BE2C (cell line): ENCODE measurements at regions not wholly inside any gene's neighbourhood (a gene's known extent, or its start where the extent isn't known, plus 50 kb on each side); places are given as distances from the start of the nearest gene placed in this dataset.
"Not testable (repeated sequence)": the region's sequence is repeated elsewhere in the genome, so short reads cannot be mapped to it uniquely, and the experiment has no call there.

Experiments
- DNase-seq: peaks from one replicate; pipeline ENCODE4 v3.0.0-alpha.2; 2020
- H3K27me3 ChIP-seq: fragments of 250-450 bp; sonication (Bioruptor Pico); 2 replicates; pipeline ENCODE4 v1.5.1; 2020; ENCODE audit warnings: mild to moderate bottlenecking
- H3K36me3 ChIP-seq: fragments of 250-450 bp; sonication (Bioruptor Pico); 2 replicates; pipeline ENCODE4 v1.5.1; 2020; ENCODE audit warnings: mild to moderate bottlenecking
- H3K4me1 ChIP-seq: fragments of 250-450 bp; sonication (Bioruptor Pico); 2 replicates; pipeline ENCODE4 v1.5.1; 2020
- H3K4me3 ChIP-seq: 2 replicates; pipeline ENCODE4 v1.5.1; 2011; ENCODE audit warnings: low read depth, low read length
- H3K9me3 ChIP-seq: fragments of 250-450 bp; sonication (Bioruptor Pico); 2 replicates; pipeline ENCODE4 v1.5.1; 2020
- TF ChIP-seq, protein P1 (sequence below): IDR thresholded peaks from 2 replicates; pipeline ENCODE4 v1.5.1; 2012; ENCODE audit warnings: mild to moderate bottlenecking, low read depth, low read length

DNA sequence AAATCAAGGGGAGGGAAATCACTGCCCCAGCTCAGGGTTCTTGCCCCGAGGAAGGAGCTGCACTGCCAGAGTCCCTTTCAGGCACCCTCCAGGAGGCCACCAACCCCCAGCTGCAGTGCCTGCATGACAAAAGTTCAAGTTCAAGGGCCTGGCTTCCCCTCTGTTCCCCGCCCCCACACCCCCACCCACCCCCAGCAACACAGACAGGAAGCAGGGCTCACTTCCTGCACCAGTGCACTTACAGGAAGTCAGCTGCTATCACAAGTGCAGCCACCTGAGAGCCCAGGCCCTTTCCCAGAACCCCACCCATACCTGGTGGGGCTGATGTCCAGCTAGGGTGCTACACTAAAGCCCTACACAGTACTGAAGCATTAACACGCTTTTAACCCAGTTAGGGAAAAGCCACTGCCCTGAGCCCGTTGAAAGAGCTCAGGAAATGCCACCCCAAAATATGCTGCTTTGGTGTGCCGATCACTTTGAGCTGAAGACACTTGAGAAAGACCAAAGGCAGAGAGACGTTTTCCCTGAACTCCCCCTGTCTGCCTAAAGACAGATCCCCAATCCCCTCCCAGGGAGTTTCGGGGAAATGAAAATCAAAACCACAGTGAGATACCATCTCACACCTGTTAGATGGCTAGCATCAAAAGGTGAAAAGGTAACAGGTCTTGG lies 109.9 kb upstream of the CAB39 start:
- Histone ChIP-seq H3K9me3 (no peaks in the 10 kb centered on the region), H3K4me1 (no peaks in the 10 kb centered on the region), H3K27me3 (no peaks in the 10 kb centered on the region), H3K36me3 (no peaks in the 10 kb centered on the region), H3K4me3 (no peak overlapping the region)
- TF ChIP-seq, protein P1, sequence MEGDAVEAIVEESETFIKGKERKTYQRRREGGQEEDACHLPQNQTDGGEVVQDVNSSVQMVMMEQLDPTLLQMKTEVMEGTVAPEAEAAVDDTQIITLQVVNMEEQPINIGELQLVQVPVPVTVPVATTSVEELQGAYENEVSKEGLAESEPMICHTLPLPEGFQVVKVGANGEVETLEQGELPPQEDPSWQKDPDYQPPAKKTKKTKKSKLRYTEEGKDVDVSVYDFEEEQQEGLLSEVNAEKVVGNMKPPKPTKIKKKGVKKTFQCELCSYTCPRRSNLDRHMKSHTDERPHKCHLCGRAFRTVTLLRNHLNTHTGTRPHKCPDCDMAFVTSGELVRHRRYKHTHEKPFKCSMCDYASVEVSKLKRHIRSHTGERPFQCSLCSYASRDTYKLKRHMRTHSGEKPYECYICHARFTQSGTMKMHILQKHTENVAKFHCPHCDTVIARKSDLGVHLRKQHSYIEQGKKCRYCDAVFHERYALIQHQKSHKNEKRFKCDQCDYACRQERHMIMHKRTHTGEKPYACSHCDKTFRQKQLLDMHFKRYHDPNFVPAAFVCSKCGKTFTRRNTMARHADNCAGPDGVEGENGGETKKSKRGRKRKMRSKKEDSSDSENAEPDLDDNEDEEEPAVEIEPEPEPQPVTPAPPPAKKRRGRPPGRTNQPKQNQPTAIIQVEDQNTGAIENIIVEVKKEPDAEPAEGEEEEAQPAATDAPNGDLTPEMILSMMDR: no peak
- DNase-seq: no peak

DNA sequence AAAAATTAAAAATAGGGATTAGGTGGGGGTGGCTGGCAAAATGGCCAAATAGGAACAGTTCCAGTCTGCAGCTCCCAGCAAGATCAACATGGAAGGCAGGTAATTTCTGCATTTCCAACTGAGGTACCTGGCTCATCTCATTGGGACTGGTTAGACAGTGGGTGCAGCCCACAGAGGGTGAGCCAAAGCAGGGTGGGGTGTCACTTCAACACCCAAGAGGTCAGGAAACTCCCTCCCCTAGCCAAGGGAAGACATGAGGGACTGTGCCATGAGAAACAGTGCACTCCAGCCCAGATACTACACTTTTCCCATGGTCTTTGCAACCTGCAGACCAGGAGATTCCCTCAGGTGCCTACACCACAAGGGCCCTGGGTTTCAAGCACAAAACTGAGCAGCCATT lies 109.3 kb upstream of the CAB39 start:
- H3K9me3 ChIP-seq, H3K4me3 ChIP-seq, DNase-seq, H3K27me3 ChIP-seq, H3K36me3 ChIP-seq, H3K4me1 ChIP-seq: not testable (repeated sequence)

DNA sequence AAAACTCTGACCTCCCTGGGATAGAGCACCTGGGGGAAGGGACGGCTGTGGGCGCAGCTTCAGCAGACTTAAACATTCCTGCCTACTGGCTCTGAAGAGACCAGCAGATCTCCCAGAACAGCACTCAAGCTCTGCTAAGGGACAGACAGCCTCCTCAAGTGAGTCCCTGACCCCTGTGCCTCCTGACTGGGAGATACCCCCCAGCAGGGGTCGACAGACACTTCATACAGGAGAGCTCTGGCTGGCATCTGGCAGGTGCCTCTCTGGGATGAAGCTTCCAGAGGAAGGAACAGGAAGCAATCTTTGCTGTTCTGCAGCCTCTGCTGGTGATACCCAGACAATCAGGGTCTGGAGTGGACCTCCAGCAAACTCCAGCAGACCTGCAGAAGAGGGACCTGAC lies 108.5 kb upstream of the CAB39 start:
- DNase-seq, H3K4me1 ChIP-seq, H3K36me3 ChIP-seq, H3K4me3 ChIP-seq, H3K9me3 ChIP-seq, H3K27me3 ChIP-seq: not testable (repeated sequence)

DNA sequence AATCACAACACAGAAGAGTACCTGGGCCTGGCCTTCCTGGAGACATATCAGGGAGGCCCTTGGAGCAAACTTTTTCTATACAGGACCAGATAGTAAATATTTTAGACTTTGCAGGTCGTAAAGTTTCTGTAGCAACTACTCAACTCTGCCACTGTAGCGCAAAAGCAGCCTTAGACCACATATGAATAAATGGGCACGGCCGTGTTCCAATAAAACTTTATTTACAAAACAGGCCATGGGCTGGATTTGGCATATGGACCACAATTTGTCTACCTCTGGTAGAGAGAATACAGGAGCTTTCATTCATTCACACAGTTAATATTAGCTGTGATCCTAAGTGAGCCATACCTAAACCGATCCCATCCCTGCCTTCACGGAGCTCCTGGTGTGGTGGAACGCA lies 98.6 kb upstream of the CAB39 start:
- no peaks in the 10 kb centered on the region for H3K9me3 ChIP-seq
- no peak for DNase-seq
- no peaks in the 10 kb centered on the region for H3K4me1 ChIP-seq
- no peaks in the 10 kb centered on the region for H3K36me3 ChIP-seq
- H3K4me3 ChIP-seq: no peak overlapping the region
- no peaks in the 10 kb centered on the region for H3K27me3 ChIP-seq
- TF ChIP-seq, protein P1: no peak

DNA sequence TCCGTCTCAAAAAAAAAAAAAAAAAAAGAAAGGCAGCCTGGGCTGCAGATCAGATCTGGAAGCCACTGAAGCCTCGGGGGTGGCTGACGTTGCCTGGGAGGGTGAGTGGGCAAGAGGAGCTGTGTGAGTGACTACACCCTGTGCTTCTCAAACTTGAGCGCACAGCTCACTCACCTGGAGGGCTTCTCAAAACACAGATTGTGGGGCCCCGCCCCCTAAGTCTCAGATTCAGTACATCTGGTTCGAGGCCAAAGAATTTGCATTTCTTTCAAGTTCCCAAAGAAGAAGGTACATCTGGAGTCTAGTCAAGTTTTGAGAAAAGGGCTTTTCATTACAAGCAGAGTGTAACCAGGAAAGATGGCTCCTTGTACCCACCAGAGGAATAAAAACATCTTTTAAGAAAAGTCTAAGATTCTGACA lies 97.7 kb upstream of the CAB39 start:
- no peak for DNase-seq
- Histone ChIP-seq H3K27me3 (no peaks in the 10 kb centered on the region), H3K4me3 (no peak overlapping the region), H3K4me1 (no peaks in the 10 kb centered on the region), H3K9me3 (no peaks in the 10 kb centered on the region), H3K36me3 (no peaks in the 10 kb centered on the region)
- TF ChIP-seq, protein P1: no peak

DNA sequence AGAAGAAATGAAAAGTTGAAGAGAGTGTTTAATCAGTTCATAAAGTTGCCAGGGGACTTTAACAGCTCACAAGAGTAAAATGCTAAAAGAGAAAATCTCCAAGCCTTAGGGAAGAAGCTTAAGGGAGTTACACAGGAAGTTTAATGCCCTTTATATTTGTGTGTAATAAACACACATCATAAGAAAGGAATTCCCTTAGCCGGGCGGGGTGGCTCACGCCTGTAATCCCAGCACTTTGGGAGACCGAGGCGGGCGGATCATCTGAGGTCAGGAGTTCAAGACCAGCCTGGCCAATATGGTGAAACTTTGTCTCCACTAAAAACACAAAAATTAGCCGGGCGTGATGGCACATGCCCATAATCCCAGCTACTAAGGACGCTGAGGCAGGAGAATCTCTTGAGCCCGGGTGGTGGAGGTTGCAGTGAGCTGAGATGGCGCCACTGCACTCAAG lies 95.4 kb upstream of the CAB39 start:
- H3K4me3 ChIP-seq, H3K36me3 ChIP-seq, DNase-seq, H3K9me3 ChIP-seq, H3K4me1 ChIP-seq, H3K27me3 ChIP-seq: not testable (repeated sequence)

DNA sequence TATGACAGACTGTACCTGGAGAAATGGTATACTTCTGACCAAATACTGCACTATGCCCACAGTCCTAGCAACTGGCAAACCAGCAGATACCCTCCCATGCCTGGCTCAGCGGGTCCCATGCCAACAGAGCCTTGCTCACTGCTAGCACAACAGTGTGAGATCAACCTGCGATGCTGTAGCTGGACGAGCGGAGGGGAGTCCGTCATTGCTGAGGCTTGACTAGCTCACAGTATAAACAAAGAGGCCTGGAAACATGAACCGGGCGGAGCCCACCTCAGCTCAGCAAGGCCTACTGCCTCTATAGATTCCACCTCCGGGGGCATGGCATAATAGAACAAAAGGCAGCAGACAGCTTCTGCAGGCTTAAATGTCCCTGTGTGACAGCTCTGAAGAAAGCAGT lies 93.2 kb upstream of the CAB39 start:
- Histone ChIP-seq H3K4me1 (no peaks in the 10 kb centered on the region), H3K36me3 (no peaks in the 10 kb centered on the region), H3K4me3 (no peak overlapping the region), H3K27me3 (no peaks in the 10 kb centered on the region), H3K9me3 (no peaks in the 10 kb centered on the region)
- DNase-seq: no peak
- TF ChIP-seq, protein P1: no peak

DNA sequence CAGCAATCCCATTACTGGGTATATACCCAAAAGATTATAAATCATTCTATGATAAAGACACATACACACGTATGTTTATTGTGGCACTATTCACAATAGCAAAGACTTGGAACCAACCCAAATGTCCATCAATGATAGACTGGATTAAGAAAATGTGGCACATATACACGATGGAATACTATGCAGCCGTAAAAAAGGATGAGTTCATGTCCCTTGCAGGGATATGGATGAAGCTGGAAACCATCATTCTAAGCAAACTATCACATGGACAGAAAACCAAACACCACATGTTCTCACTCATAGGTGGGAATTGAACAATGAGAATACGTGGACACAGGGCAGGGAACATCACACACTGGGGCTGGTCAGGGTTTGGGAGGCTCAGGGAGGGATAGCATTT lies 87.4 kb upstream of the CAB39 start:
- DNase-seq, H3K4me1 ChIP-seq, H3K36me3 ChIP-seq, H3K4me3 ChIP-seq, H3K9me3 ChIP-seq, H3K27me3 ChIP-seq: not testable (repeated sequence)

DNA sequence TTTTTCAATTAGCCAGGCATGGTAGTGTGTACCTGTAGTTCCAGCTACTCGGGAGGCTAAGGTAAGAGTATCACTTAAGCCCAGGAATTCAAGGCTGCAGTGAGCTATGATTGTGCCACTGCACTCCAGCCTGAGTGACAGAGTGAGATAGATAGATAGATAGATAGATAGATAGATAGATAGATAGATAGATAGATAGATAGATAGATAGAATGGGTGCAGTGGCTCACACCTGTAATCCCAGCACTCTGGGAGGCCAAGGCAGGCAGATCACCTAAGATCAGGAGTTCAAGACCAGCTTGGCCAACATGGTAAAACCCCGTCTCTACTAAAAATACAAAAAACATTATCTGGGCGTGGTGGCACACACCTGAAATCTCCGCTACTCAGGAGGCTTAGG lies 85.6 kb upstream of the CAB39 start:
- not testable (repeated sequence) for H3K9me3 ChIP-seq, DNase-seq, H3K4me1 ChIP-seq, H3K36me3 ChIP-seq, H3K27me3 ChIP-seq, H3K4me3 ChIP-seq
